OCI-LY7 (cell line): ENCODE measurements at regions not wholly inside any gene's neighbourhood (a gene's known extent, or its start where the extent isn't known, plus 50 kb on each side); places are given as distances from the start of the nearest gene placed in this dataset.

ENCODE experiments used
- CTCF ChIP-seq: fragments of 200-600 bp; sonication (generic); conservative IDR thresholded peaks from 2 replicates; pipeline ENCODE4 v1.5.1; 2014; ENCODE audit warnings: mild to moderate bottlenecking, antibody characterized with exemption, low read length, moderate library complexity, mixed read lengths
- EZH2phosphoT487 ChIP-seq: fragments of 200-600 bp; sonication (generic); IDR thresholded peaks from 2 replicates; pipeline ENCODE4 v1.6.1; 2018; ENCODE audit warnings: low read depth, borderline replicate concordance, mild to moderate bottlenecking, mixed run types, antibody characterized with exemption, low read length, moderate library complexity, mixed read lengths

- TF ChIP-seq CTCF (no peak), EZH2phosphoT487 (no peak)
Measured at GRCh38 chr22:48827268-48827846, 1000.3 kb downstream of the BRD1 start.
